ENCODE measurements at regions not wholly inside any gene's neighbourhood (a gene's known extent, or its start where the extent isn't known, plus 50 kb on each side); places are given as distances from the start of the nearest gene placed in this dataset.

- no peak for DNase-seq
Measured at GRCh38 chr2:6448893-6449292, 416.8 kb downstream of the CMPK2 start.

GRCh38 chr2:6449343-6449742 is 416.4 kb downstream of the CMPK2 start:
- DNase-seq, result no peak

- DNase-seq, result no peak
Measured at GRCh38 chr2:6452702-6453481, 412.8 kb downstream of the CMPK2 start.

GRCh38 chr2:6454286-6454990 is 411.3 kb downstream of the CMPK2 start:
- no peak for DNase-seq

GRCh38 chr2:6459138-6459537 is 406.6 kb downstream of the CMPK2 start:
- no peak for DNase-seq

- DNase-seq, result no peak
Measured at GRCh38 chr2:6470518-6470917, 395.2 kb downstream of the CMPK2 start.

- no peak for DNase-seq
Measured at GRCh38 chr2:6471419-6471818, 394.3 kb downstream of the CMPK2 start.

GRCh38 chr2:6474161-6475140 is 391.3 kb downstream of the CMPK2 start:
- DNase-seq, result no peak

- no peak for DNase-seq
Measured at GRCh38 chr2:6475155-6475940, 390.4 kb downstream of the CMPK2 start.

GRCh38 chr2:6480514-6480913 is 385.2 kb downstream of the CMPK2 start:
- DNase-seq, result no peak

- no peak for DNase-seq
Measured at GRCh38 chr2:6482256-6482655, 383.5 kb downstream of the CMPK2 start.

- DNase-seq, result no peak
Measured at GRCh38 chr2:6487765-6488164, 377.9 kb downstream of the CMPK2 start.

GRCh38 chr2:6492573-6492972 is 373.1 kb downstream of the CMPK2 start:
- no peak for DNase-seq

GRCh38 chr2:6493266-6493665 is 372.4 kb downstream of the CMPK2 start:
- no peak for DNase-seq

- no peak for DNase-seq
Measured at GRCh38 chr2:6493669-6494068, 372.0 kb downstream of the CMPK2 start.

GRCh38 chr2:6495466-6495865 is 370.2 kb downstream of the CMPK2 start:
- DNase-seq, result no peak

- DNase-seq, result no peak
Measured at GRCh38 chr2:6496376-6496775, 369.3 kb downstream of the CMPK2 start.

GRCh38 chr2:6497048-6497447 is 368.7 kb downstream of the CMPK2 start:
- no peak for DNase-seq

- no peak for DNase-seq
Measured at GRCh38 chr2:6498841-6499240, 366.9 kb downstream of the CMPK2 start.

GRCh38 chr2:6499691-6500090 is 366.0 kb downstream of the CMPK2 start:
- no peak for DNase-seq

GRCh38 chr2:6506361-6506794 is 359.3 kb downstream of the CMPK2 start:
- peak in 1 of 58 donors; percentile 5 for DNase-seq

All from anterior cingulate cortex (tissue), 58 donors.